ENCODE measurements at regions not wholly inside any gene's neighbourhood (a gene's known extent, or its start where the extent isn't known, plus 50 kb on each side); places are given as distances from the start of the nearest gene placed in this dataset.

- TF ChIP-seq POLR2A (conservative IDR thresholded peaks at IDR 0.05) (no peak), CBX2 (IDR thresholded peaks at IDR 0.05; ENCODE audit: insufficient read depth, low read length, poor library complexity, severe bottlenecking) (no peak), BRCA1 (IDR thresholded peaks at IDR 0.05) (no peak), BRCA1 (CRISPR knock-in tag; IDR thresholded peaks at IDR 0.05) (no peak), MECOM (CRISPR knock-in tag; IDR thresholded peaks at IDR 0.05) (no peak), EP300 (IDR thresholded peaks at IDR 0.05; ENCODE audit: low read length) (no peak), USF2 (CRISPR knock-in tag; IDR thresholded peaks at IDR 0.05) (no peak)
Measured at GRCh38 chr11:17132654-17133053, 55.2 kb upstream of the RPS13 start.

Data from K562 (cell line).